ENCODE measurements at regions not wholly inside any gene's neighbourhood (a gene's known extent, or its start where the extent isn't known, plus 50 kb on each side); places are given as distances from the start of the nearest gene placed in this dataset.

GRCh38 chr9:106120071-106120470, 425.7 kb downstream of the TMEM38B start:
- CTCF ChIA-PET = no interaction called here
- no peak for TF ChIP-seq CTCF (IDR thresholded peaks at IDR 0.05; ENCODE audit: unreplicated experiment)
- no peaks in the 10 kb centered on the region for H3K4me1 Mint-ChIP-seq (ENCODE audit: low read depth, unreplicated experiment)
- no peak overlapping the region for H3K4me3 Mint-ChIP-seq (ENCODE audit: low read depth, unreplicated experiment)
- no peak for DNase-seq
- BruUV-seq (replicated peaks) = no TSS peak
- no peak overlapping the region for H3K27ac Mint-ChIP-seq (ENCODE audit: unreplicated experiment)
- H3K27me3 Mint-ChIP-seq (ENCODE audit: unreplicated experiment) = no peaks in the 10 kb centered on the region
- H3K9me3 Mint-ChIP-seq (ENCODE audit: low read depth, unreplicated experiment) = peaks cover 3% of the 10 kb centered on the region
- no peaks in the 10 kb centered on the region for H3K36me3 Mint-ChIP-seq (ENCODE audit: insufficient read depth, unreplicated experiment)
- intact Hi-C loops (cut with micrococcal nuclease; ENCODE audit: unreplicated experiment) = no loop called here

DNA sequence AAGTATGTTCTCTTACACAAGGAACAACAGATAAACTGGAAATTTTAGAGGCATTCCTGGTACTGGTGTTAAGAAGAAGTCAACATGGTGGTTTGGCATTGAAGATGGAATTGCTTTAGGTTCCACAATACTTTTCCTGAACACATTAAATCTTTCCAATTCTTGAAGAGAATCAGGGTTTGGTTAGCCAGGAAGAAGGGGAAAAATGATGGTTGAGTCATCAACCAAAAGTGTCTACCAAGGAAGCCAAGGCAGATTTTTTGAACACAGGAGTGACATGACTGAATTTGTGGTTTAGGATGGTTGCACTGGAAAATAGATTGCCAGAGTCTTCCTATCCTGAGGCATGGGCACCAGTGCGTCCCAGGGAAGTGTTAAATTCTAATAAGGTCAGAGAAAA, 433.4 kb downstream of the TMEM38B start:
- Mint-ChIP-seq H3K27me3 (ENCODE audit: unreplicated experiment) (no peaks in the 10 kb centered on the region), H3K4me3 (ENCODE audit: low read depth, unreplicated experiment) (no peak overlapping the region), H3K27ac (ENCODE audit: unreplicated experiment) (no peak overlapping the region), H3K4me1 (ENCODE audit: low read depth, unreplicated experiment) (no peaks in the 10 kb centered on the region), H3K9me3 (ENCODE audit: low read depth, unreplicated experiment) (peaks cover 3% of the 10 kb centered on the region), H3K36me3 (ENCODE audit: insufficient read depth, unreplicated experiment) (no peaks in the 10 kb centered on the region)
- CTCF ChIA-PET = no interaction called here
- intact Hi-C loops (cut with micrococcal nuclease; ENCODE audit: unreplicated experiment) = no loop called here
- BruUV-seq (replicated peaks) = no TSS peak
- DNase-seq = no peak
- TF ChIP-seq CTCF (IDR thresholded peaks at IDR 0.05; ENCODE audit: unreplicated experiment) = no peak

GRCh38 chr9:106130374-106130773, 436.0 kb downstream of the TMEM38B start:
- Mint-ChIP-seq H3K4me3 (ENCODE audit: low read depth, unreplicated experiment) (no peak overlapping the region), H3K36me3 (ENCODE audit: insufficient read depth, unreplicated experiment) (no peaks in the 10 kb centered on the region), H3K4me1 (ENCODE audit: low read depth, unreplicated experiment) (no peaks in the 10 kb centered on the region), H3K27me3 (ENCODE audit: unreplicated experiment) (no peaks in the 10 kb centered on the region), H3K9me3 (ENCODE audit: low read depth, unreplicated experiment) (no peaks in the 10 kb centered on the region), H3K27ac (ENCODE audit: unreplicated experiment) (no peak overlapping the region)
- intact Hi-C loops (cut with micrococcal nuclease; ENCODE audit: unreplicated experiment) = no loop called here
- no TSS peak for BruUV-seq (replicated peaks)
- DNase-seq = no peak
- TF ChIP-seq CTCF (IDR thresholded peaks at IDR 0.05; ENCODE audit: unreplicated experiment) = no peak
- CTCF ChIA-PET = interaction anchor here (0.6 kb wide), 1 partner anchor 14 kb away, joined by 3 read pairs; no protein-coding TSS in a partner anchor

DNA sequence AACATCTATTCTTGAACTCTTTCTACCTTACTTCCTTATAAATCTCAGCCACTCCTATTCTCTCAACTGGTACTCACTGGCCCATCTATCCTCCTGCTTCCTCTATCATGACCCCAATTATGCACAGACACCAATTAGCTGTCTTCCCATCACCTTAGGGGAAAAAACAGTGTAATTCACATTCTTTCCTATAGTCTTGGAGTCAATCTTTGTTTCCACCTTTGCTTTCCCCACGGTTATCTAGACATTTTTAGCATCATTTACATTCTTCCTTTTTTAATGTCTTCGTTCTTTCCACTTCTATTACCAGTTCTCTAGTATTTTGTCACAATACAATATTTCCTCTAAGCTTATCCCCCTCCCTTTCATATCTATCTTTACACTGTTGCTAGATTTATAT, 449.4 kb downstream of the TMEM38B start:
- no peak for TF ChIP-seq CTCF (IDR thresholded peaks at IDR 0.05; ENCODE audit: unreplicated experiment)
- H3K27ac Mint-ChIP-seq (ENCODE audit: unreplicated experiment) = no peak overlapping the region
- no TSS peak for BruUV-seq (replicated peaks)
- no peak overlapping the region for H3K4me3 Mint-ChIP-seq (ENCODE audit: low read depth, unreplicated experiment)
- intact Hi-C loops (cut with micrococcal nuclease; ENCODE audit: unreplicated experiment) = no loop called here
- peaks cover 30% of the 10 kb centered on the region for H3K27me3 Mint-ChIP-seq (ENCODE audit: unreplicated experiment)
- H3K36me3 Mint-ChIP-seq (ENCODE audit: insufficient read depth, unreplicated experiment) = no peaks in the 10 kb centered on the region
- CTCF ChIA-PET = no interaction called here
- H3K4me1 Mint-ChIP-seq (ENCODE audit: low read depth, unreplicated experiment) = no peaks in the 10 kb centered on the region
- DNase-seq = no peak
- no peaks in the 10 kb centered on the region for H3K9me3 Mint-ChIP-seq (ENCODE audit: low read depth, unreplicated experiment)
